ENCODE measurements at regions not wholly inside any gene's neighbourhood (a gene's known extent, or its start where the extent isn't known, plus 50 kb on each side); places are given as distances from the start of the nearest gene placed in this dataset.
A peak's percentile ranks its signal among the peaks of the same experiment; 100 is the strongest.
"Not testable (repeated sequence)": the region's sequence is repeated elsewhere in the genome, so short reads cannot be mapped to it uniquely, and the experiment has no call there.

DNA sequence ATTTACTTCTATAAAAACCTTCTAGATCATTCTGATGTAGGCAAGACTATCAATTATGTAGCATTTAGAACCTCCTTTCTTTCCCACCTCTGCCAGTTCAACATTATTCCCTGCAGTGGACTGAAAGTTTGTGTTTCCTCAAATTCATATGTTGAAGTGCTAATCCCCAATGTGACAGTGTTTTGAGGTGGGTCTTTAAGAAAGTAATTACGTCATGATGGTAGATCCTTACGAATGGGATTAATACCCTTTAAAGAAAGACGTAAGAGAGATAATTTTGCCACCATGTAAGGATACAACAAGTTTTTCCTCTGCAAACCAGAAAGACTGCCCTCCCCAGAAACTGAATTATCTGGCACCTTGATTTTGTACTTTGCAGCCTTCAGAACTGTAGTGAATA lies 1489.7 kb upstream of the SEL1L start:
- DNase-seq = no peak

DNA sequence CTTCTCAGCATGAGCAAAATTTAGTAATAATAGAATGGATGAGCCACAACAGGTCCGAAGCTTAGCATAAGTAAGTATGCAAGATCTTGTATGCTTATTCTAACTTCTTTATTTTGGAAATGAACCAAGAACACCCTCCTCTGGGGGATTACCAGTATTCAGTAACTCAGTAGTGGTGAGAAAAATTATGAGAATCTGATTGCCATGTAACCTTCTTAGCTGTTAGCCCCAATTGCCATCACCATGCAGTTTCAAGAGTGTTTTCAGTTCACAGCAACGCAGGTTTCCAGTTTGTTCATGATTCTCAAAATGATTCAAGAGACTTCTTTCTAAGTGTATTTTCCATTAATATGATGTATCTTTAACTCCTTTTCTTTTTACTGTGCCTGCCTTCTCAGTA lies 1507.6 kb upstream of the SEL1L start:
- no peak for DNase-seq

DNA sequence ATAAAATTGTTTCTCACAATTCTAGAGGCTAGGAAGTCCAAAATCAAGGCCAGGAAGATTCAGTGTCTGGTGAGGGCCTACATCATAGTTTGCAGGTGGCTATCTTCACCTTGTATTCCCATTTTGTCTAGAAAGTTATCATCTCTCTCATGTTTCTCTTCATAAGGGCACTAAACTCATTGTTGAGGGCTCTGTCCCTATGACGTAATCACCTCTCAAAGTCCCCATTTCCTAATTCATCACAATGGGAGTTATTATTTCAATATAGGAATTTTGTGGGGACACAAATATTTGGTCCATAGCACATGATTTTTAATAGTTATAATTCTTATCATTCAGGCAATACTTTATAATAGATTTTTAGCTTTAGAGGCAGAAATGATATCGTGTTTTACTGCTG lies 1509.2 kb upstream of the SEL1L start:
- no peak for DNase-seq

DNA sequence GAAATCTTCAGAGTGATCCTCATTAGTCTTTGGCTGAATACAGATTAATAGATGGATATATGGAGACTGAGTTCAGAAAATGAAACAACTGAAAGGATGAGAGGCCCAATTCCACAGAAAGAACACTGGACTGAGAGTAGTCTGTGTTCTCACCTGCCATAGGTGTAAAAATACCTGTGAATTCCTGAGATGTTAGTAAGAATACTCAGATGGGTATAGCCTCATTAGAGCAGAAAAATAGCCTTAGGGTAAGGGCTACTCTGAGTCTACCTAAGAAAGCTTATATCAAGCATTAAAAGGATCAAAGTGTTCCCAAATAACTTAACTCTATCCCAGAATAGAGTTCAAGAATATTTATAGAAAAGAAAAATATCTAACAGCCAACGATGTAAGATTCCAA lies 1510.3 kb upstream of the SEL1L start:
- DNase-seq = no peak

DNA sequence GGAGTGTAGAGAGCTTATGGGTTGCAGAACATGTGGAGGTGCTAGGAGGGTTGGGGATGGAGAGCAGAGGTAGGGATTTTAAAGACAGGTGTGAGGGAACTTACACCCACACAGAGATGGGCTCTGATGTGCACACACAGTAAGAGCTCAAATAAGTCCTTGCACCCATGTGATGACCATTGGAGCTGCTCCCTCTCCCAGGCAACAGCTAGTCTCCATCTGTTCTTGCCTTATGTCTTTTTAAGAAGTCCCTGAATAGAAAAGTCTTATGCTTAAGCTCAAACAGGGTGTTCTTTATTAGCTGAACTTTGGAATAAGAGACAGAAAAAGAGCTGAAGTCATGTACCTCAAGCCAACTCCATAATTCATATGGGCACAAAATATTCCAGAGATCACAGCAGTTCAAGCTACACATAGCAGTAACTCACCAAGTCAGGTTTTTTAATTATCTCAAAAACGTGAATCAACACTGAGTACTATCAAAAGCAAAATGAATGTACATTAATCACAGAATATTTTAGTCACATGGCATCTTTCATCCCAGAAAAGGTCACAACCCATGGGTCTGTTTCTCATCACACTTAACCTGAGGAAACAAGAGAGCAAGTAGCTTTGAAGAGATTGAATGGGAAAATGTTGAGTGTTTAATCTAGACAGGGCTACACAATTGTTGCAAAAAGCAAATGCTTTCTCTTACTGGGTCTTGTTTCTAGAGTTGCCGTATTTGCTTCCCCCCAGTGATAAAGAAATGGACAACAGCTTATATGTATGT lies 1513.6 kb upstream of the SEL1L start:
- DNase-seq = no peak

DNA sequence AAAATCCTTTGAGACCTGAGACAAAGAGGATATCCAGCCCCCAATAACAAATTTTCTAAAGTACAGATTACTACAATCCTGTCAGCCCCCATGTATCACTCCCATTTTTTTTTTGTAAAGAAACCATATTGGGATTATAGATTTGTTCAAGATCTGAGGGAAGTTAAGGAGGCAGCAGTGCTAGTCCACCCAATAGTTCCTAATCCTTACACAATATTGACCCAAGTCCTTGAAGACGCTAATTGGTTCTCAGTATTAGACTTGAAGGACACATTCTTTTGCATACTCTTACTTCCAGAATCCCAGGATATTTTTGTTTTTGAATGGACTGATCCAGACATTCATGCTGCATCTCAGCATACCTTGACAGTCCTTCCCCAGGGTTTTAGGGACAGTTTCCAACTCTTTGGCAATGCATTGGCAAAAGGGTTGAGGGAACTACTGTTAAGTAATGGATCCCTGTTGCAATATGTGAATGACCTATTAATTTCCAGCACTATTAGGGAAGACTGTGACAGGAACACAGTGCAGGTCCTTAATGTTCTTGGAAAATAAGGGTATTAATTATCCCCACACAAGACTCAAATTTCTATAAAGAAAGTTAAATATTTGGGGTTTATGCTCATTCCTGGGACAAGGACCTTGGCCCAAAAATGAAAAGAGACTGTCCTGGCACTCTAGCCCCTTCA lies 1519.5 kb upstream of the SEL1L start:
- no peak for DNase-seq

DNA sequence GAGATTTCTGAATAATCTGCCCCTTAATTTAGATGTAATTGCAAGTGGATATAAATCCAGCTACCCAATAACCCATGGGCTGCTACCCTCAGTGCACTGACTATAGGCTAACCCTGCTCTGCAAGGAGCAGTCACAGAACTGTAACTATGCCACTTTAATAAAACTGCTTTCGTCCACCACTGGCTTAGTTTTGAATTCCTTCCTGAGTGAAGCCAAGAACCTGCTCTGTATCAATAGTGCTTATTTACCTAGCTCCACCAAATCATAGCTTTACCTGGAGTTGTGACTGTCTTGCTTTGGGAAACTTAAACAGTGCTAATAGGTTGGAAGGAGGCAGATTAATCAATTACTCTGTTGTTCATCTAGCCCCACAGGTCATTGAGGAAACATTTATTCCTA lies 1524.4 kb upstream of the SEL1L start:
- no peak for DNase-seq

DNA sequence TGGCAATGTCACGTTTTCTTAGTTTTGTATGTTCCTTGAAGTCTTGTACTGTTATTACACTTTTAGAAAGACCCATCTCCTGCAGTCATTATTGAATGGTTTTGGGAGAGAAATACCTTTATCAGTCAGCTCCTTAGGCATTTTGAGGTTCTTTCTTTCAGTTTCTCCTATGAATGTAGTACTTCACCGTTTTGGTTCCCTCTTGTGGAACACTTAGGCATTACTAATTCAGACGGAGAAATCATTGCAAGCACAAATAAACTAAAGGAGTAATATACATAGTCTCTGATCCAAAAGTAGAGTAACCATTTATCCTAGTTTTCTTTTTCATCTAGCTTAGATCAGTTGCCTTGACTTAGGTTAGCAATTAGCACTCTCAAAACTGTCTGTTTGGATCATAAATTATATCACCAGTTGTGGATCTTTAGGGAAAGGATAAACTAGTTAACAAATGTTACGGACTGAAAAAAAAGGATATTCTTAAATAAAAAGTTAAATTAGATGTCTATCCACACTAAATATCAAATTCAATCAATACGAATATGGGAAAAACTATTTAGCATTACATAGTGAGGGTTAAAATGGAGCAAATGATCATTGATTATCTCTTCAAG lies 1538.3 kb upstream of the SEL1L start:
- DNase-seq = peak; percentile 2

DNA sequence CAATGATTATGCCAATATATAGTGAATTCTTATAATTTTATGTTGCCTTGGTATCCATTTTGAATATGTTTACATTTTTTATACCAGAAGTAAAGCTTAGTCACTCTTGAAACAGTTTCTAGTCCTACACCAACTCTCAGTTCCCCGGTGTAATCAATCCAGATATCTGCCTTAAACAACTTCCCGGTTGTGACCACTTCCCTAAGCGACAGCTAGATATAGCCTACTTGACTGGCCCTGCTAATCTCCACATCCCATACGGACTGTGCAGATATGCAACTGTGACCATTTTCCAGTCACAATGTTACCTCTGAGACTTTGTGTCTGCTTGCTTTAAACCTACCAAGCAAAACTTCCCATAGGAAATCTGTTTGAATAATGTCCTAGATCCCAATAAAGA lies 1551.5 kb upstream of the SEL1L start:
- DNase-seq = no peak

DNA sequence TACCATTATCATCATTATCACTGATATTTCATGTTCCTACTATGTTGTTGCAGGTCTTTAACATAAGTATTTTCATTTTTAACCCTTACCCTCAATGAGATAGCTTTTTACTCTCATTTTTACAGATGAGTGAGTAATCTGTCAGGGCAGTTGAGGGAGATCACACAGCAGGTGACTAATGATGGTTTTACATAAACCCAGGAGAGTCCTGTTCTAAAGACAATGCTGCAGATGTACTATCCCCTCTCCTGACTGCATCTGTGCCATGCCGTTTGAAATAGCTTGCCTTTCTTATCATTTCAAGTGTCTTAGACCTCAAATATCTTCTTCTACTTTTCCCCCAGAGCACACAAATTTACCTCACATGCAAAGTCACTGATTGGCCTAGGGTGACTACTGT lies 1552.1 kb upstream of the SEL1L start:
- DNase-seq = no peak

DNA sequence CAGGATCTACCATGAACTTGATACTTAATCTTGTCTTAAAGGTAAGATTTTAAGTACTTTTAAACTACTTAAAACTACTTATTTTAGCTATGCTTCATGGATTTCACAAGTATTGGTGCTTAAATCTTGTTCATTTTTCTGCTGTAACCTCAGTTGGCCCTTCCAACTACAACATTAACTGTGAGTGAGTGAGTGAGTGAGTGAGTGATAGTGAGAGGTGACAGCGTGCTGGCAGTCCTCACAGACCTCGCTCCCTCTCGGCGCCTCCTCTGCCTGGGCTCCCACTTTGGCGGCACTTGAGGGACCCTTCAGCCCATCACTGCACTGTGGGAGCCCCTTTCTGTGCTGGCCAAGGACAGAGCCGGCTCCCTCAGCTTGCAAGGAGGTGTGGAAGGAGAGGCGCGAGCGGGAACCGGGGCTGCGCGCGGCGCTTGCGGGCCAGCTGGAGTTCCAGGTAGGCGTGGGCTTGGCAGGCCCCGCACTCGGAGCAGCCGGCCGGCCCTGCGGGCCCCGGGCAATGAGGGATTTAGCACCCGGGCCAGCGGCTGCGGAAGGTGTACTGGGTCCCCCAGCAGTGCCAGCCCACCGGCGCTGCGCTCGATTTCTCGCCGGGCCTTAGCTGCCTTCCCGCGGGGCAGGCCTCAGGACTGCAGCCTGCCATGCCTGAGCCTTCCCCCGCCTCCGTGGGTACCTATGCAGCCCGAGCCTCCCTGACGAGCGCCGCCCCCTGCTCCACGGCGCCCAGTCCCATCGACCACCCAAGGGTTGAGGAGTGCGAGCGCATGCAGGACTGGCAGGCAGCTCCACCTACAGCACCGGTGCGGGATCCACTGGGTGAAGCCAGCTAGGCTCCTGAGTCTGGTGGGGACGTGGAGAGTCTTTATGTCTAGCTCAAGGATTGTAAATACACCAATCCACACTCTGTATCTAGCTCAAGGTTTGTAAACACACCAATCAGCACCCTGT lies 1558.6 kb upstream of the SEL1L start:
- not testable (repeated sequence) for DNase-seq

DNA sequence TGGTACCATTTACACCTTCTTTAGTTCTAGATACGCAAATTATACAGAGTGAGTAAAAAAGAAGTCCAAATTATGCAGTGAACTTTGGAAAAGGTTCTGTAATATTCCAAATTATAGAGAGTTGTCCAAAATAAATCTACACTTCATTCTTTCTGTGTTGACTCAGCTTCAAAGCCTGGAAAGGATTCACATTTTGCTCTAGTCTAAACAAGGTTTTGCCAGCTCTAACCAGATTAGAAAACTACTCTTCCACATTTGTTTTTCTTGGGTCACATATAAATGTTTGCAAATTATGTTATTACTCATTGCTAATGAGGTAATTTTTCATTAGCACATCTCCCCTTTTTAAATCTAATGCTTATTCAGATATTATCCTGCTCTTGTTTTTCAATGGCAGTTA lies 1562.4 kb upstream of the SEL1L start:
- no peak for DNase-seq

DNA sequence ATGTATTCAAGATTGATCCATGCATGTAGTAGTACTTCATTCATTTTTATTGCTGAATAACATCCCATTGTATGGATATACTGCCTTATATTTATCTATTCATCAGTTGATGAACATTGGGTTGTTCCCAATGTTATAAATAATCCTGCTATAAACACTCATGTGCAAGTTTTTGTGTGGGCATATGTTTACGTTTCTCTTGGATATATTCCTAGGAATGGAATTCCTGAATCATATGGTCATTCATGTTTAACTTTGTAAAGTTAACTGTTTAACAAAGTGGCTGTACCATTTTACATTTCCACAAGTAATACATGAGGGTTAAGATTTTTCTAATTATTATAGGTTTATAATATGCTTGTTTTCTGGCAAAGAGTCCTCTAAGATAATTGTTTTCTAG lies 1568.2 kb upstream of the SEL1L start:
- no peak for DNase-seq

DNA sequence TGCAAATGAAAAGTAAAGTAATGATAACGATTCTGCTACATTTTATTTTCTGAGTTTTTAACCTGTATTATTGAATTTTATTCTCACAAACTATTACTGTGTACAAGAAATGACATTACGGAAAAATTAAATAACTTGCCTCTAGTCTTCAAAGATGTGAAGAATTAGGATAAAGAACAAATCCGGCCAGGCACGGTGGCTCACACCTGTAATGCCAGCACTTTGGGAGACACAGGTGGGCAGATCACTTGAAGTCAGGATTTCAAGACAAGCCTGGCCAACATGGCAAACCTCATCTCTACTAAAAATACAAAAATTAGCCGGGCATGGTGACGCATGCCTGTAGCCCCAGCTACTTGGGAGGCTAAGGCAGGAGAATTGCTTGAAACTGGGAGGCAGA lies 1584.4 kb upstream of the SEL1L start:
- no peak for DNase-seq

DNA sequence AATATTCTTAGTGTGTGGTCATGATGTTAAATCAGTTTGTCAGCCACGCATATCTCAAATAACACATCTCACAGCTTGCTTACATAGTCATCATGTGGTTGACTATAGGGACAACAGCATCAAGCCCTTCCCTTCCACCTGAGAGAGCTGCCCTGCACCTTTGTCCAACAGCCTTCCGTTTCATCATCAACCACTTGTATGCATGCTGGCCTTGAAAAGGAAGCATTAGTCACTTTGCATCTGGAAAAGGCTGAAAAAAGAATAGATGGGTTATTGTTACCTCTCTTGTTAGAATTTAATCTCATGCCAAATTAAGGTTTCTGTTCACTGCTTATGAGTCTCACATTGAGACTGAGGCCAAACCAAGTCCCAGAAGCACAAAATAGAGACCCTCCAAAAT lies 1586.5 kb upstream of the SEL1L start:
- DNase-seq = no peak

DNA sequence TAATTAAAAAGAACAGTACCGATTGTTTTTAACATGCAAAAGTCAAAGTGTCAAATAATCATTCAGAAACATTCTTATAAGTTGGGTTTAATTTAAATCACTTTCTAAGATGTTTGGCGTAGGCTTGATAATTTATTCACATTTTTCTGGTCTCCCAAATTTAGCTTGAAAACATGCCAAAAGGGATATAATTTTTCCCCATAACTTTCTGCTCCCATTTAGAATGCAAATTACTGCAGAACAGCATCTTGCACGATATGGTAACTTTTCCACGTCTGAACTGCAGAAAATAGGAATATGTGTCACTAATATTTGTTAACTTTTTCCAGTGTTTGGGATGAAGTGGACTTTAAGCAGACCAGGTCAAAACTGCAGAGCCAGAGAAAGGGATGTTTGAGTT lies 1592.4 kb upstream of the SEL1L start:
- DNase-seq = no peak

DNA sequence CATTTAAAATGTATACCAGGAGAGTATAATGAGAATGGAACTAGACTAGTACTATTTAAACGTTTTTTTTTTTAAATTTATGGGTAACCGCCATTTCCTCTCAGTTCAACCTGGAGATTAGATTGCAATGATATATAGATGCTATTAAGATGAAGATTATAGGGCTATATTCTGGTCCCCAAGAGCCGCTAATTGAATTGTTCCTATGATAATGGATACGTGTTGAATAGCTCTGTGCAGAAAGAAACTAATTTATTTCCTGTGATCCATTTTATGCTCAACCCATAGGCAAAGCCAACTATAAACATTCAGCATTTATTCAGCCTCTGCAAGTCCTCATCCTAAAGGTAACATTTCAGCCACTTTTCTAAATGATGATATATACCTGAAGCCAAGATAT lies 1595.1 kb upstream of the SEL1L start:
- no peak for DNase-seq

DNA sequence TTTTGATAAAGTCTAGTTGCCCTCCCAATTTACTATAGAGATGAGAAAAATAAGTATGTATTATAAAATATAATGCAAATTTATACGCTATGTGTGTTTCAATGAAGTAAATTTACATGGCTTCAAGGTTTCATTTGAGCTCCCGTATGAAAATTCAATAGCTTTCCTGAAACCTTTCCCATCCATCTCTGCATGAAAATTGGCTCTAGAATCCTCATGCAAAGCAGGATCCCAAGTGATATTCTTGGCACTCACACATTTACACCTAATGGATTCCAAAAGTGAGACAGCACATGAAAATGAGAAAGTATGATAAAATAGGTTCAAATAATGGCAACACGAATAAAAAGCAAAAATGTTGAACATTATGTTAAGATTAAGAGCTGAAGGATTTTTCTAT lies 1595.8 kb upstream of the SEL1L start:
- DNase-seq = no peak

DNA sequence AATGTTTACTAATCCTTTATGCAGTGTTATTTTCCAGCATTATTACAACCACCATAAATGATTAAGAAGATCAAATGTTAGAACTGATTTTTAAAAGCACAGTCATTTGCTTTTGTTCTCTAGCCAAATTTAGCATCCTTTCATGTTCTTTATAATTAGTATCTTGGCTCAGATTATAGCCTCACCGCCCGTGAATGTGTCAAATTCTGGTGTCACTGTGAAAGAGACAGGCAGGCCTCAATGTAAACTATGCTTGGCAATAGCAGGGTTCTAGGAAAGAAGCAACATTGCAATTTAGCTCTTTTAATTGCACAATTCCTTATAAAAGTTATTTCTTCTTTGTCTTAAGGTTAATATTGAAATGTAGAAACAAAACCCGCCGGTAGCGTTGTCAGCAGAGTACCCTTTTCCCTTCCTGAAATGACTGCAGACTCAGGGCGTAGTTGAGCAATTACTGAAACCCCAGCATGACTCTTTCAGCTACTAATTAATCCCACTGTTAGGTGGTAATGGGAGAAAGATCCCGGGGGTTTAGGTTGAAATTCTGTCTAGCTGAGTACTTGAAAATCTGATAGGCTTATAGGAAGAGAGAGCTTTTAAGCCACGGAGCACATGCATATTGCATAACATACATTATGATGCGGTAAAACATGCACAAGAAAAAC lies 1600.5 kb upstream of the SEL1L start:
- DNase-seq = no peak

DNA sequence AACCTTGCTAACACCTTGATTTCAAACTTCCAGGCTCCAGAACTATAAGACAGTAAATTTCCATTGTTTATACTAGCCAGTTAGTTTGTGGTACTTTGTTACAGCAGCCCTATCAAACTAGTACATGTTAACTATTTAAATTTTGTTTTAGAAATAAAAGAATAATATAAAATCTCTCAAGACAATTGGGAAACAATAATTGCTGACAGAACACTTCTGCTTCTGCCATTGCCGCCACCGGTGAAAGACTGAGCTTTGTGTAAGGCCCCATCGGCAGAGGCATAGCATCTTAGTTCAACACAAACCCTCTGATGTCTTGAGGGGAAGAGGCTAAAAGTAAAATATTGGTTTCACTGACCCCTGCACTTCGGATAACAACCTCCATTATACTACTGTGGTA lies 1607.1 kb upstream of the SEL1L start:
- DNase-seq = no peak

DNA sequence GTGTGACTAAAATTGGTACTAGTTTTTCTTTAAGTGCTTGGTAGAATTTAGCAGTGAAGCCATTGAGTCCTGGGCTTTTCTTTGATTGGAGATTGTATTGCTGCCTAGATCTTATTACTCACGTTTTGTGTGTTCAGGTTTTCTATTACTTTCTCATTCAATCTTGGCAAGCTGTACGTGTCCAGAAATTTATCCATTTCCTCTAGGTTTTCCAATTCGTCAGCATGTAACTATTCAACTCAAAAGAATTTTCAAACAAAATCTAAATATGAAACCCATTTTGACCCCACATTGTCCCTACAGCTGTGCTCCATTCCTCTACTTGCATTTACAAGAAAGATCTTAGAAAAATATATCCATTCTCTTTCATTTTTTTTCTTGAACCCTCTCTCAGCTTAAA lies 1613.4 kb upstream of the SEL1L start:
- DNase-seq = no peak

DNA sequence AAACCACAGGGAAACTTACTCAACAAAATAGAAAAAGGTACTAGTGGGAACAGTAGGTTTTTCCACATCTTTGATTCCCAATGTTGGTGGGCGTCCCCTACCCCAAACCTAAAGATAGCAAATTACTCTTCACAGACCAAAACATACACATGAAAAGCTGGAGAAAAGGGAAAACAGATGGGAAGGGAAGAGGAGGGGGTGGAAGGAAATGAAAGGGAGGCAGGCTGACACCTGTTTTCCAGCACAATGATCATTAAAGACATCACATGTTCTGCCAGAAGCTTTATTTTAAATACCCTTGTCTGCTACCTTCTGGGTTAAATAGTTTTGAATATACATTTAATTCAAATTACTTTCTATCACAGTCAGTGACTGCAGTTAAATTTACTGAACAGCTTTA lies 1617.9 kb upstream of the SEL1L start:
- DNase-seq = no peak

DNA sequence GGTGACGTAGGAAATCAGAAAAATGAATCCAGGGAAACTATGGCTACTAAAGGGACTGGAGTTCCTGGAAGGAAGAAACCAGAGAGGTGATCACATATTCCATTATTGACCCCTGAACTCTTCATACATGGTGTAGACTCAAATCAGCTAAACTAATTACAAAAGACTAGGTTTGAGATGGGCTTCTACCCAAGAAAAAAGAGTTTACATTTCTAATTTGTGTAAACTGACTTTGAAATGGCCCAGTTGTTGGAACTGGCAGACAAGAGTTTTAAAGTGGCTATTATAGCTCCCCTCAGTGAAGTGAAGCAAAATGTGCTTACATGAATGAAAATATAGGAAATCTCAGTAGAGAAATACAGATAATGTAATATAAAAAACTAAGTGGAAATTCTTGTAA lies 1619.4 kb upstream of the SEL1L start:
- DNase-seq = no peak
